NCI-H1436 (cell line): ENCODE measurements at regions not wholly inside any gene's neighbourhood (a gene's known extent, or its start where the extent isn't known, plus 50 kb on each side); places are given as distances from the start of the nearest gene placed in this dataset.
"Not testable (repeated sequence)": the region's sequence is repeated elsewhere in the genome, so short reads cannot be mapped to it uniquely, and the experiment has no call there.

Experiments
- DNase-seq: peaks from one replicate; lab custom pipeline; 2025; lab: John Stamatoyannopoulos, UW

- no peak for DNase-seq
These were observed 85.2 kb upstream of the TRABD2B start for GRCh38 chr1:48082271-48082962.

- DNase-seq: no peak
These were observed 83.4 kb upstream of the TRABD2B start for GRCh38 chr1:48080331-48081255.

- DNase-seq: no peak
These were observed 81.9 kb upstream of the TRABD2B start for GRCh38 chr1:48079096-48079495.

GRCh38 chr1:48077795-48078222, 80.6 kb upstream of the TRABD2B start:
- no peak for DNase-seq

GRCh38 chr1:48076017-48076416, 78.8 kb upstream of the TRABD2B start:
- DNase-seq: no peak

GRCh38 chr1:48073798-48074530, 76.8 kb upstream of the TRABD2B start:
- no peak for DNase-seq

GRCh38 chr1:48071513-48071912, 74.3 kb upstream of the TRABD2B start:
- no peak for DNase-seq

GRCh38 chr1:48070396-48070750, 73.2 kb upstream of the TRABD2B start:
- no peak for DNase-seq

GRCh38 chr1:48069662-48070395, 72.6 kb upstream of the TRABD2B start:
- no peak for DNase-seq

GRCh38 chr1:48068206-48068605, 71.0 kb upstream of the TRABD2B start:
- no peak for DNase-seq

- no peak for DNase-seq
These were observed 69.8 kb upstream of the TRABD2B start for GRCh38 chr1:48066936-48067335.

- not testable (repeated sequence) for DNase-seq
These were observed 67.5 kb upstream of the TRABD2B start for GRCh38 chr1:48064693-48065092.

GRCh38 chr1:48062353-48062752, 65.2 kb upstream of the TRABD2B start:
- DNase-seq: no peak

GRCh38 chr1:48061162-48062136, 64.3 kb upstream of the TRABD2B start:
- peak; percentile 74 for DNase-seq

GRCh38 chr1:48059289-48059688, 62.1 kb upstream of the TRABD2B start:
- no peak for DNase-seq

- DNase-seq: no peak
These were observed 61.2 kb upstream of the TRABD2B start for GRCh38 chr1:48058135-48059025.

GRCh38 chr1:48057249-48057648, 60.1 kb upstream of the TRABD2B start:
- no peak for DNase-seq

GRCh38 chr1:48055876-48056764, 58.9 kb upstream of the TRABD2B start:
- DNase-seq: peak; percentile 36

- DNase-seq: no peak
These were observed 57.0 kb upstream of the TRABD2B start for GRCh38 chr1:48054232-48054631.
